ENCODE measurements at regions not wholly inside any gene's neighbourhood (a gene's known extent, or its start where the extent isn't known, plus 50 kb on each side); places are given as distances from the start of the nearest gene placed in this dataset.

DNA sequence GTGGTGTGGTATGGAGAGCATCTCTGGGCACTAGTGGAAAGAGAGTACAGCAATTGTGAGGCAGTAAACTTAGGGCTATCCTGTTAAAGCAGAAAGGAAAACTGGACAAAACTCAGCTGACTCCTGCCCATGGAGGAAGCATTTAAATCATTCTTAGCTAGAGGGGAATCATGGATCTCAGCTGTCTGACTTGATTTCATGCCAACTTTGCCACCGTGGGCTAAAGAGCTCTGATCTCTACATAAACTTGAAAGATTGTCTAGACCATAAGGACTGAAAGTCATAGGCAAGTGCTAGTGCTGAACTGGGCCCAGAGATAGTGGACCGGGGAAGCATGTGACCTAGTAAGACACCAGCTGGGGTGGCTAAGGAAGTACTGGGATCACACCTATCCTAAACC lies 651.8 kb downstream of the COL12A1 start:
- Histone ChIP-seq H3K9me2 (ENCODE audit: low read depth, low read length) (no peaks in the 10 kb centered on the region), H2AFZ (ENCODE audit: low read length) (no peak overlapping the region), H3K27ac (ENCODE audit: low read depth, low read length, poor library complexity, severe bottlenecking) (no peak overlapping the region), H3F3A (ENCODE audit: insufficient read depth, low read length) (no peaks in the 10 kb centered on the region), H3K27me3 (ENCODE audit: insufficient read depth, low read length) (no peaks in the 10 kb centered on the region), H3K79me2 (ENCODE audit: insufficient read depth, low read length) (no peaks in the 10 kb centered on the region), H3K36me3 (ENCODE audit: insufficient read depth, low read length) (no peaks in the 10 kb centered on the region), H4K20me1 (ENCODE audit: insufficient read depth, low read length) (no peaks in the 10 kb centered on the region), H3K9me3 (ENCODE audit: low read length) (no peaks in the 10 kb centered on the region), H3K4me3 (ENCODE audit: low read depth, low read length, poor library complexity, severe bottlenecking) (no peak overlapping the region), H3K4me2 (ENCODE audit: low read length) (no peak overlapping the region), H3K9ac (ENCODE audit: low read length) (no peak overlapping the region), H3K4me1 (ENCODE audit: insufficient read depth, low read length, severe bottlenecking) (no peaks in the 10 kb centered on the region)
- no peak for TF ChIP-seq EZH2 (IDR thresholded peaks at IDR 0.05; ENCODE audit: borderline replicate concordance, low read length)
- TF ChIP-seq, protein P1, sequence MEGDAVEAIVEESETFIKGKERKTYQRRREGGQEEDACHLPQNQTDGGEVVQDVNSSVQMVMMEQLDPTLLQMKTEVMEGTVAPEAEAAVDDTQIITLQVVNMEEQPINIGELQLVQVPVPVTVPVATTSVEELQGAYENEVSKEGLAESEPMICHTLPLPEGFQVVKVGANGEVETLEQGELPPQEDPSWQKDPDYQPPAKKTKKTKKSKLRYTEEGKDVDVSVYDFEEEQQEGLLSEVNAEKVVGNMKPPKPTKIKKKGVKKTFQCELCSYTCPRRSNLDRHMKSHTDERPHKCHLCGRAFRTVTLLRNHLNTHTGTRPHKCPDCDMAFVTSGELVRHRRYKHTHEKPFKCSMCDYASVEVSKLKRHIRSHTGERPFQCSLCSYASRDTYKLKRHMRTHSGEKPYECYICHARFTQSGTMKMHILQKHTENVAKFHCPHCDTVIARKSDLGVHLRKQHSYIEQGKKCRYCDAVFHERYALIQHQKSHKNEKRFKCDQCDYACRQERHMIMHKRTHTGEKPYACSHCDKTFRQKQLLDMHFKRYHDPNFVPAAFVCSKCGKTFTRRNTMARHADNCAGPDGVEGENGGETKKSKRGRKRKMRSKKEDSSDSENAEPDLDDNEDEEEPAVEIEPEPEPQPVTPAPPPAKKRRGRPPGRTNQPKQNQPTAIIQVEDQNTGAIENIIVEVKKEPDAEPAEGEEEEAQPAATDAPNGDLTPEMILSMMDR (IDR thresholded peaks at IDR 0.05; ENCODE audit: low read length): no peak

DNA sequence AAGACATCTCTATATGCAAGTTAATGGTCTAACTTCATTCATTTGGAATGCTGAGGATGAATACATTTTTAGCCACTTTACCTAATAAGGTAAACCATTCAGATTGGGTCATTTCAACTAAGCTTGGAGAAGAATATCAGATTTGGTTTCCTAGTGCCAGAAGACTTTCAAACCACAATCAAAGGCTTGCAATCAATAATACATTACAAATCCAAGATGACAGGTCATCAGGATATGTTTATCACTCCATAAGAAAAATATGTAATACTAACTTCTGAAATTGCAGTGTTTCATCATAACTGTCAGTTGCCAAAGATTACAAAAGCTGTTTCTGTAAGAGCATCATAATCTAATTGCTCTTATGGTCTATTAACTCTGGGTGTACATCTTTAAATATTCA lies 654.0 kb downstream of the COL12A1 start:
- TF ChIP-seq, protein P1 (IDR thresholded peaks at IDR 0.05; ENCODE audit: low read length): no peak
- no peak for TF ChIP-seq EZH2 (IDR thresholded peaks at IDR 0.05; ENCODE audit: borderline replicate concordance, low read length)
- no peaks in the 10 kb centered on the region for H3K4me1 ChIP-seq (ENCODE audit: insufficient read depth, low read length, severe bottlenecking)
- no peaks in the 10 kb centered on the region for H3K79me2 ChIP-seq (ENCODE audit: insufficient read depth, low read length)
- H3K27ac ChIP-seq (ENCODE audit: low read depth, low read length, poor library complexity, severe bottlenecking): no peak overlapping the region
- H3K9ac ChIP-seq (ENCODE audit: low read length): no peak overlapping the region
- H3K4me3 ChIP-seq (ENCODE audit: low read depth, low read length, poor library complexity, severe bottlenecking): no peak overlapping the region
- H3F3A ChIP-seq (ENCODE audit: insufficient read depth, low read length): no peaks in the 10 kb centered on the region
- no peaks in the 10 kb centered on the region for H4K20me1 ChIP-seq (ENCODE audit: insufficient read depth, low read length)
- no peaks in the 10 kb centered on the region for H3K9me3 ChIP-seq (ENCODE audit: low read length)
- H3K9me2 ChIP-seq (ENCODE audit: low read depth, low read length): no peaks in the 10 kb centered on the region
- H3K4me2 ChIP-seq (ENCODE audit: low read length): no peak overlapping the region
- no peaks in the 10 kb centered on the region for H3K27me3 ChIP-seq (ENCODE audit: insufficient read depth, low read length)
- H2AFZ ChIP-seq (ENCODE audit: low read length): no peak overlapping the region
- no peaks in the 10 kb centered on the region for H3K36me3 ChIP-seq (ENCODE audit: insufficient read depth, low read length)

DNA sequence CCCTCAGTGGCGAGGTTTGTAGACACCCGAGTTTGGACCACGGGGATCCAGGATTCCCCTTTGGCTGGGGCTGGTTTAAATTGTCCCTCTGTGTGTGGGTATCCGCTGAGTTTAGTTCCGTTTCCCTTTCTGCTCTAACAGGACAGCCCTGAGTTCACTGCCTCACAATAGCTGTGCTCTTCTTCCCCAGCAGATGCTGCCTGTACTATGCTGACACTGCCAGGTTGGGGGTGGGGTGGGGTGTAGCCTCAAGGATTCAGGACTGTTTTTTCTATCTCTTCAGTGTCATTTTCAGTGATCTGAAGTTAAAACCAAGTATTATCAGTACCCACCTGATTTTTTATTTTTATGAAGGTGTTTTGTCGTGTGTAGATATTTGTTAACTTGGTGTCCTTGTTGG lies 655.0 kb downstream of the COL12A1 start:
- Histone ChIP-seq H3K9ac (ENCODE audit: low read length) (no peak overlapping the region), H2AFZ (ENCODE audit: low read length) (no peak overlapping the region), H3K9me3 (ENCODE audit: low read length) (no peaks in the 10 kb centered on the region), H3K36me3 (ENCODE audit: insufficient read depth, low read length) (no peaks in the 10 kb centered on the region), H3K79me2 (ENCODE audit: insufficient read depth, low read length) (no peaks in the 10 kb centered on the region), H3K4me3 (ENCODE audit: low read depth, low read length, poor library complexity, severe bottlenecking) (no peak overlapping the region), H4K20me1 (ENCODE audit: insufficient read depth, low read length) (no peaks in the 10 kb centered on the region), H3K4me2 (ENCODE audit: low read length) (no peak overlapping the region), H3F3A (ENCODE audit: insufficient read depth, low read length) (no peaks in the 10 kb centered on the region), H3K4me1 (ENCODE audit: insufficient read depth, low read length, severe bottlenecking) (no peaks in the 10 kb centered on the region), H3K27ac (ENCODE audit: low read depth, low read length, poor library complexity, severe bottlenecking) (no peak overlapping the region), H3K27me3 (ENCODE audit: insufficient read depth, low read length) (no peaks in the 10 kb centered on the region), H3K9me2 (ENCODE audit: low read depth, low read length) (no peaks in the 10 kb centered on the region)
- TF ChIP-seq, protein P1 (IDR thresholded peaks at IDR 0.05; ENCODE audit: low read length): no peak
- no peak for TF ChIP-seq EZH2 (IDR thresholded peaks at IDR 0.05; ENCODE audit: borderline replicate concordance, low read length)
